Esophagus muscularis mucosa (tissue), 4 donors: ENCODE measurements at regions not wholly inside any gene's neighbourhood (a gene's known extent, or its start where the extent isn't known, plus 50 kb on each side); places are given as distances from the start of the nearest gene placed in this dataset.

Experiments
- EP300 ChIP-seq: sonication (generic); formaldehyde crosslinking; IDR thresholded peaks from one replicate; pipeline ENCODE4 v1.6.1; 2017; ENCODE audit warnings: antibody characterized with exemption
- POLR2AphosphoS5 ChIP-seq, 2 donors: sonication (generic); formaldehyde crosslinking; IDR thresholded peaks; one replicate each; pipeline ENCODE4 v1.6.1; 2017; ENCODE audit warnings: antibody characterized with exemption in 2 of 2
- TF ChIP-seq, protein P1 (sequence below), 3 experiments: fragments of 200-600 bp in 2 of 3; fragments of 450-650 bp in 1 of 3; sonication (generic) in 2 of 3; IDR thresholded peaks; one replicate each; pipeline ENCODE4 v1.5.1; 2017 to 2019; ENCODE audit warnings: antibody characterized with exemption in 3 of 3, mild to moderate bottlenecking in 2 of 3, moderate library complexity in 1 of 3

DNA sequence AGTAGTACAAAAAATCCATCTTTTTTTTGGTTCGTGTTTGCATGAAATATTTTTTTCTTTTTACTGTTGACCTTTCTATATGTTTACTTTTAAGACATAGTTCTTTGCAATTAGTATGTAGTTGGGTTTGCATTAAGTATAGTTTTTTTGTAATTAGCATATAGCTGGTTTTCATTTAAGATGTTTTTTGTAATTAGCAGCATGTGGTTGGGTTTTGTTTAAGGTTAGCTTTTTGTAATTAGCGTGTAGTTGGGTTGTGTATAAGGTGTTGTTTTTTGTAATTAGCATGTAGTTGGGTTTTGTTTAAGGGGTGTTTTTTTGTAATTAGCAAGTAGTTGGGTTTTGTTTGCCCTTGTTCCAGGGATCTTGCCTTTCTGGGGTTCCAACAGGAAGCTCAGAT, 193.1 kb downstream of the LPIN1 start:
- TF ChIP-seq POLR2AphosphoS5 (IDR thresholded peaks at IDR 0.05) (no peak), EP300 (no peak)
- TF ChIP-seq, protein P1, sequence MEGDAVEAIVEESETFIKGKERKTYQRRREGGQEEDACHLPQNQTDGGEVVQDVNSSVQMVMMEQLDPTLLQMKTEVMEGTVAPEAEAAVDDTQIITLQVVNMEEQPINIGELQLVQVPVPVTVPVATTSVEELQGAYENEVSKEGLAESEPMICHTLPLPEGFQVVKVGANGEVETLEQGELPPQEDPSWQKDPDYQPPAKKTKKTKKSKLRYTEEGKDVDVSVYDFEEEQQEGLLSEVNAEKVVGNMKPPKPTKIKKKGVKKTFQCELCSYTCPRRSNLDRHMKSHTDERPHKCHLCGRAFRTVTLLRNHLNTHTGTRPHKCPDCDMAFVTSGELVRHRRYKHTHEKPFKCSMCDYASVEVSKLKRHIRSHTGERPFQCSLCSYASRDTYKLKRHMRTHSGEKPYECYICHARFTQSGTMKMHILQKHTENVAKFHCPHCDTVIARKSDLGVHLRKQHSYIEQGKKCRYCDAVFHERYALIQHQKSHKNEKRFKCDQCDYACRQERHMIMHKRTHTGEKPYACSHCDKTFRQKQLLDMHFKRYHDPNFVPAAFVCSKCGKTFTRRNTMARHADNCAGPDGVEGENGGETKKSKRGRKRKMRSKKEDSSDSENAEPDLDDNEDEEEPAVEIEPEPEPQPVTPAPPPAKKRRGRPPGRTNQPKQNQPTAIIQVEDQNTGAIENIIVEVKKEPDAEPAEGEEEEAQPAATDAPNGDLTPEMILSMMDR (IDR thresholded peaks at IDR 0.05), result no peak
